HuH-7.5 (cell line): ENCODE measurements at regions not wholly inside any gene's neighbourhood (a gene's known extent, or its start where the extent isn't known, plus 50 kb on each side); places are given as distances from the start of the nearest gene placed in this dataset.
"Not testable (repeated sequence)": the region's sequence is repeated elsewhere in the genome, so short reads cannot be mapped to it uniquely, and the experiment has no call there.

Source experiments
- DNase-seq: peaks from one replicate; pipeline ENCODE4 v3.0.0; 2011; ENCODE audit warnings: low spot score

DNA sequence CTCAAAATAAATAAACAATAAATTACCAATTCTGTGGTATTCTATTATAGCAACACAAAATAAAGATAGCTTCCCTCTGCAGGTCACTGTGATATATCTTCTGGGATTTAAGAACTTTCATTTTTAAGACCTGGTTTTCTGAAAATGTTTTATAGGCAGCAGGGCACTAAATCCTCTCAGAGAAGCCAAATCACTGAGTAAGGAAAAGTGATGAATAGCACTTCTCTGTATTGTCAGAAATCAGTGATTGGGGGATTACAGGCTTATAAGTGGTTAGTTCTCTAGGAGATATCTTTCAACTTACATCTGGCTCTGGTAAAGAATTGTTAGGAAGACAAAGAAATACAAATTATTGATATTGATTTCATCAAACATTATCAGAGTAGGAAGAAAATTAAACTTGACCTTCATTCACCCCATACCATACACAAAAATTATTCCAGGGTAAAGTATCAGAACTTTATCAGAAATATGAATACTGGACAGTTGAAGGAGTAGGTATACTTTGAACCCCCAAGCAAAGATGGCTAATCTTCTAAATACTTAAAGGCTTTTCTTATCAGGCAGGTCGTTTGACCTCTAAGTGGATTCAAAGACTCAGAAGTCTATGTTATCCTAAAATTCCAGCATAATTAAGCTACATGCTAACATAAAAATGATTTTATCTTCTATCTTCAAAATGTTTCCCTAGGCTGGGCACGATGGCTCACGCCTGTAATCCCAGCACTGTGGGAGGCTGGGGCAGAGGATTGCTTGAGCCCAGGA, 81.6 kb upstream of the USP9X start:
- no peak for DNase-seq

DNA sequence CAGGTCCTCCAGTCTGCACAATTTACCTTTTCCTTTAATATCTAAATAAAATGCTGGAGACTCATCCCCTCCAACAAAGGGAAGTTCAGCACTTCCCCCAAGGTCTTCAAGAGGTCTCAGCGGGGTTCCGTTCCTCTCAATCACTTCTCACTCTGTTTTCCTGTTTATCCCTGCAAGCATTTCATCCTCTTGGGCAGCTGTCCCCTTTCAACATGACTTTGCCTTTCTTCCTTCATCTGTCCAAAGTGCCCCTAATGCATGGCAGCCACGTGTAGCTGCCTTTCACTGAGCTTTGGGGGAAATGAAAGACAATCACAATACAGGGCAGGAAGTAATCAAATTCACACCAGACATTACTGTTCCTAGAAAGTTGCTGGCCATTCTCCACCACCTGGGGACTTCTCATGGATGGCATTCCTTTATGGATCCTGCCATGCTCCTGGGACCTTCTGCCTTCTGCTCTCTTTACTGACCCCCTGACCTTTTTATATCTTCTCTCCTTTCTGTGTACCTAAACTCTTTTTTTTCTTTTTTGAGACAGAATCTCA, 79.7 kb upstream of the USP9X start:
- no peak for DNase-seq

DNA sequence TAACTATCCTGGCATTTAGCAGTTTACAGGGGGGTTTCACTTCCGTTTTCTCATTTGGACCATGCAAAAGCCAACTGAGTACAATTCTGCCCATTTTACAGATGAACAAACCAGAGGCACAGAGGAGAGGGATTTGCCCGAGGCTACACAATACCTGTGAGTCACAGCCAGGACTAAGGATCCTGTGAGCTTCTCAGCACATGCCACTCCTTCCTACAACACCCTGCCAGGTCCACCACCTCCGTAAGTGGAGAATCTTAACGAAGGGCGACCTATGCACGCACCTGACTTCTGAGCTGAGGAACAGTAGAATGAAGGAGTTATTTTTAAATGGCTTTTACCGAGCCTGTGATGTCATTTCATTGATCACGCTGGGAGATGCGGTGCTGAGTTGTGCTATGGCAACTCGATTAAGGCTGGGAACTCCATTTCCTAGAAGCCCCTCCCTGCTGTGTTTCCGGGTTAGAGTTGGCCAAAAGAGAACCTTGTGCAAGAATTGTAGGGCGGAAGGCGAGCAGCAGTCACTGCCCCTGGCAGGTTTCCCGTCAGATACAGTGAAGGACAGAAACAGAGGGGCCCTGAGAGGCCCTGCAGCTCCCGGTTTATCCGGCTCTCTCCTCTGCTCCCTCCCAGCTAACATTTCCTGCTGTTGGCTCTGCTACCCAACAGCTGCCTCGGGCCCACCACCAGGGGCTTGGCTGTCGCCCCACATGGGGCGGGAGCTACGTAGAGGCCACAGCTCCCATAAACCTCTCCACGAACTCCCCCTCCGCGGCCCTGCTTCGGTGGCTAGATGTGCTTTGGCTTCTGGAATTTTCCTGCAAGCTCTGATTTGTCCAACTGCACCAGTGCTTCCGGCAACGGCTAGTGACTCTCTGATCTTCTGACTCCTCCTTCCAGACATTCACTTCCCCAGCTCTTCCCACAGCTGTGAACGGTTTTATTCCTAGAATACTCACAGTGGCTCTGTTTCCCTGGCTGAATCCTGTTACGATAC, 75.1 kb upstream of the USP9X start:
- DNase-seq, result no peak

DNA sequence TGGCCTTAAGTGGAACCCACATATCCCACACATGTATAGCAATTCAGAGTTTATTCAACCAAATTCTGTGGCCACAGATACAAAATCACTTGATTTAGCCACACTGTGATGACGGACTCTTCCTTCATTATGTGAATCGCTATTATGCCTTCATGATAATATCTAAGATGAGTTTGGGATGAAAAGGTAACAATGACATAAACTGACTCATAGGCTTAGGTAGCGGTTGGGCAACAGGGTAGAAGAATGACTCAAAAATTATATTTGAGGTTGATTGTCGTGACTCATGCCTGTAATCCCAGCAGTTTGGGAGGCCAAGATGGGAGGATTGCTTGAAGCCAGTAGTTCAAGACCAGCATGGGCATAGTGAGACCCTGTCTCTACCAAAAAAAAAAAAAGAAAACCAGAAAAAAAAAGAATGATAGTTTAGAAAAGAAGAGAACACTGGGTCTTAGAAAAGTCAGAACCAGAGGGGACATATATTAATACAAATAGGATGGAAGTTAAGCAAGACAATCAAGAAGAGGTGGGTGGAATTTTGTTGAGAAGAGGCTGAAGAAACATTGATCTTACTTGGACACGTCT, 70.4 kb upstream of the USP9X start:
- DNase-seq, result no peak

DNA sequence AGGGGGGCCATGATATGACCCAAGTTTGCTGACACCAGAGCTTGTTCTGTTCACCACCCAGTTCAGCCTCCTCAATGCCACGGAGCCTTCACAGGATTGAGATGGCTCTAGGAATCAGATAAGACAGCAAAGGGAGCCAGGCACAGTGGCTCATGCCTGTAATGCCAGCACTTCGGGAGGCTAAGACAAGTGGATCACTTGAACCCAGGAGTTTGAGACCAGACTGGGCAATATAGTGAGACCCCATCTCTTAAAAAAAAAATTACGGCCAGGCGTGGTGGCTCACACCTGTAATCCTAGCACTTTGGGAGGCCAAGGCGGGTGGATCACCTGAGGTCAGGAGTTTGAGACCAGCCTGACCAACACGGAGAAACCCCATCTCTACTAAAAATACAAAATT, 67.5 kb upstream of the USP9X start:
- not testable (repeated sequence) for DNase-seq

DNA sequence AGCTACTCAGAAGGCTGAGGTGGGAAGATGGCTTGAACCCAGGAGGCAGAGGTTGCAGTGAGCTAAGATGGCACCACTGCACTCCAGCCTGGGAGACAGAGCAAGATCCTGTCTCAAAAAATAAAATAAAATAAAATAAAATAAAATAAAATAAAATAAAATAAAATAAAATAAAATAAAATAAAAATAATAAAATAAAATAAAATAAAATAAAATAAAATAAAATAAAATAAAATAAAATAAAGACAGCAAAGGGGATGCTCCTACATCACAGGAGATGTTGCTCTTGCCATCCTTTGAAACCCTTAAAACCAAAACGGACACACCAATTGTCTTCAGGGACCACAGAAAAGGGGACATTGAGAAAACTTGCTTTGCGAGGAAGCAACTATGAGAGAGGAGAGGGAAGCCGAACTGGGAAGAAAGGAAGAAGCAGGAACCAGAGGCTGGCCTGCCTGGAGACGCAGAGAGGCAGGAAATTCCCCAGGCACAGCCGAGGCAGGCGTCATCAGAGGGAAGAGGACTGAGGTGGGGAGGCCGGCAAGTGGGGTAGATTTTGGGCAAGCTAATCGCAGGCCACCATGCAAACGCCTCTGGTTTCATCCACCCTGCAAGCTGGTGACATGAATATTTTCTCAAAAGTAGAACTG, 66.7 kb upstream of the USP9X start:
- not testable (repeated sequence) for DNase-seq

DNA sequence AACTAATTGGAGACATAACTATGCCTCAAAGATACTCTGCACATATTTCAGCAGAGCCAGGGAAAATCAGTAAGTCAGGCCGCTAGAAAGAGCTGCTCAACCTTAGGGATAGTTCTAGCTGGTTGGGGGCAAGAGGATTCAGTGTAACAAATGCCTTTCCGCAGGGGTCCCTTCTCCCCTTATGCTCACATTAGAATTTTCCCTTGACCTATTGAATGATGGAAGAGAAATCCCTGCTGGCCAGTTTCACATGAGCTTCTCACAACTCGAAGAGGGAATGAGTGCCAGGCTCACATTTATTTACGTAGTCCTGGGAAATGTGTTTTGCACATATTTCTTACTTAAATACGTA, 66.2 kb upstream of the USP9X start:
- no peak for DNase-seq

DNA sequence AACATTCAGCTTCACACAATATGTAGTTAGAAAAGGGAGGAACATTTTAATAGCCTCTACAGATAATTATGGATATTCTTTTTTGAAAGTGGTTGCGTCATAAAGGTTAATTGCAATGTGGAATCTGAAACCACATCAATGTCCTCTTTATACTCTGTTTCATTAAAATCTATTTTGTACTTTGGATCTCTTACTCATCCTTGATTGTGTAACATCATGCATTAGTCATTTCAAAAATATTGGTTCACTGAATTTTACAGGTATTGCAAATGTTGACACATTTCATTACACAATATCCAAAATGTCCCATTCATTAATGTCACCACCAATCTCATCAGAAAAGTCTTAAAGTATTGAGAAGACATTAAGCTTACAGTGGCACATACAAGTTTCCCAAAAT, 62.7 kb upstream of the USP9X start:
- no peak for DNase-seq

DNA sequence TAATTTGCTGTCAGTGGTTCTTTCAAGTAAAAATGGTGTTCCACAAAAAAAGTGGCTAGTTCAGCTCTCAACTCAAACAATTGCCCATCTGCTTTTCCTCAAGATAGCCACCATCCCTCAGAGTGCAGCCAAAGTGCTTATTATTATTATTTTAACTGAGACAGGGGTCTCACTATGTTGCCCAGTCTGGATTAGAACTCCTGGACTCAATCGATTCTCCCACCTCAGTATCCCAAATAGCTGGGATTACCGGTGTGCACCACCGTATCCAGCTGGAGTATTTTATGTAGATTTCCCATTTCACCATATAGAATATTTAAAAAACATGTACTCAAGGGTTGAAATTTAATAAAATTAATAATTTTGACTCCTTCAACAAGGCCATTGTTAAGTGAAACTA, 62.1 kb upstream of the USP9X start:
- DNase-seq, result no peak

DNA sequence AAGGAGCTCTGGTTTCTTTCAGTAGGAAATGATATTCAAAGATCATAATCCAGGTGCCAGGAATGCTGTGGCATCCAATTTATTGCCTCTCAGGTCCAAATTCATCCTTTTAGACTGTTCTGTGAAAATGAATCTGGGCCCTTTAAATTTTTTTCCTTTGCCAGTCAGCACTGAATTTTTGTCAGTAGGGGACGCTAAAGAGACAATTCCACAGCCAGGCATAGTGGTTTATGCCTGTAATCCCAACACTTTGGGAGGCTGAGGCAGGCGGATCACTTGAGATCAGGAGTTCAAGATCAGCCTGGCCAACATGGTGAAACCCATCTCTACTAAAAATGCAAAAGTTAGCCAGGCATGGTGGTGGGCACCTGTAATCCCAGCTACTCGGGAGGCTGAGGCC, 60.9 kb upstream of the USP9X start:
- DNase-seq, result not testable (repeated sequence)

DNA sequence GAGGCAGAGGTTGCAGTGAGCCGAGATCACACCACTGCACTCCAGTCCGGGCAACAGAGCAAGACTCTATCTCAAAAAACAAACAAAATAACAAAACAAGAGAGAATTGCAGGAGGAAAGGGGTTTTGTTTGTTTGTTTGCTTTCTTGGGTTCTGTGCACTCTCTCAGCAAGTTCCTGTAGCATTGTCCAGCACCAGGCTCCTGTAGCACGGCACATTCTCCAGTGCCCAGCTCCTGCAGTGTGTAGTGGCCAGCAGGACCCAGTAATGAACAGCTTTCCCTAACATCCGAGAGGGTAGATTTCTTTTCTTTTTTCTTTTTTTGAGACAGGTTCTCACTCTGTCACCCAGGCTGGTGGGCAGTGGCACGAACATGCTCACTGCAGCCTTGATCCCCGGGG, 60.5 kb upstream of the USP9X start:
- no peak for DNase-seq

DNA sequence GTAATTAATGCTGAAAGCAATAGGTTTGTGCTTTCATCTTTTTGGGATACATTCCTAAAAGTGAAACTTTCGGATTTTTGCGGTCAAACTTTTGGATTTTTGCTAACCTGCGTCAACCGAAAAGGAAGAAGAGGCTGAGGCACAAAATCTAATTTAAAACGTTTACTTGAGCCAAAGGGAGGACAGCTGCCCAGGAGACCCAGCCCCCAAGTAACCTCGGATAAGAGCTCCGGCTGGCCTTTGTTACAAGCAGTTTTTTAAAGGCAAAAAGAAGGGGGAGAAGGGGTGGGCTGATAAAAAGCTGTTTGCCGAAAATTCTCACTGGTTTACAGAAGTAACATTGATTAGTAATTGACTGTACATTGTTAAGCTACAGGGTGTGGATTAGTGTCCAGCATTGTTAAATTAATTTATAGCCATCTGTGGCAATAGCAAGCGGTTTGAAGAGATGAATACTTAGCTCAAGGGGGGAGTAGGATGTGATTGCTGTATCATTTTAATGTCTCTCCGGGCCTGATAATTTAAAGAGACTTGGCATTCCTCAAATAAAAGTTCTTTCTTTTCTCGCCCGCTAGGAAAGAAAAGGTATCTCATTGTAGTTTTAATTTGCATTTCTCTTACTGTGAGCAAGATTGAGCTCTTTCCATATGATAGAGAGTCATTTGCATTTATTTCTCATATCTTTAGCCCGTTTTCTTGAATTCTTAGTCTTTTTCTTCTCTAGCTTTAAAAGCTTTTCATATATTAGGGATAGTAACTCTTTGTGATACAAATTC, 59.1 kb upstream of the USP9X start:
- no peak for DNase-seq

DNA sequence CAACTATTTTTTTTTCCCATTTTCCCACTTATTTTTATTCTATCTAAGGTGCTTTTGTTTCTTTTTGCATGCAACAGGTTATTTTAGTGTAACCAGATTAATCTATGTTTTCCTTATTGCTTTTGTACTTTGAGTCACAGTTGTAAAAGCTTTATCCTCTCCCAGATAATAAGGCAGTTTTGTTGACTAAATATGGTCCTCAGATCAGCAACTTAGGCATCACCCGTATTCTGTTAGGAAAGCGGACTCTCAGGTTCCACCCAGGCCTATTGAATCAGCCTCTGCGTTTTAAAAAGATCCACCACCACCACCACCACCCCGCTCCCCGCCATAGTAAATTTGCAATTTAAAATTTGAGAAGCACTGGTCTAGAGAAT, 58.6 kb upstream of the USP9X start:
- DNase-seq, result no peak

DNA sequence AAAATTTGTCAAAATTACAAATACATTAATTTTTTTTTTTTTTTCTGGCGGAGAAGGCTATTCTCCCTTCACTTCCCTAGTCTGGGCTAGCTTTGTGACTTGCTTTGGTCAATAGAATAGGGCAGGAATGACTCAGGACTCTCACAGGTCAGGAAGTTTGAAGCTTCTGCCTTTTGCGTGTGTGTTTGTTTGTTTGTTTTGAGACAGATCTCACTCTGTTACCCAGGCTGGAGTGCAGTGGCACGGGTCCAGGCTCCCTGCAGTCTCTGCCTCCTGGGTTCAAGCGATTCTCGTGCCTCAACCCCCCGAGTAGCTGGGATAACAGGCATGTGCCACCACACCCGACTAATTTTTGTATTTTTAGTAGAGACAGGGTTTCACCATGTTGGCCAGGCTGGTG, 55.9 kb upstream of the USP9X start:
- no peak for DNase-seq

DNA sequence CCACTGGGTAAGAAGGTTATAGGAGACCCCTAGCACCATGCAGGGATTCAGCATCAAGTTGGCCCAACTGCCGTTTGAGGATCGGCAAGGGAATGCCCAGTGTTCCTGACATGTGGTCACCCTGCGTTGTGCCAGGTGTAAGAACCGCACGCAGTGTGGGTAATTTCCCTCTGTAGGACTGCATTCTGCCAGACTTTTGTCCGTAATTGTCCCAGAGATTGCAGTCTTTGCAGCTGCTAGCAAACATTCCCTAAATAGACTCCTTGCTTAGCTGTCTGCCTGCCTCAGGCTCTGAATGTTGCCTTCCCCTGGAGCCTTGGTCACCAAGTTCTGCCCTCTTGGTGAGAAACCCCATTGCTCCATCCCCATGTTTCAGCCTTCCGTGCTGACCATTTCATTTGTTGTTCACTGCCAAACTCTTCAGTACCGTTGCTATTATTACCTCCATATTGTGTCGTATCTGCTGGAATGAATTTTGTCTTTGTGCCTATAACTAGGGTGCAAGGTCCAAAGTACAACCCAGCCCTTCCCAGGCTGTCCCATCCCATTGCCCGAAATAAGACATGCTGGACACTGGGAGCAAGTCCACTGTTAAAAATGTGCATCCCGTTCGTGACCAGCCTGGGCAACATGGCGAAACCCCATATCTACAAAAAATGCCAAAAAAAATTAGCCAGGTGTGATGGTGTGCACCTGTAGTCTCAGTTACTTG, 53.8 kb upstream of the USP9X start:
- DNase-seq, result no peak

DNA sequence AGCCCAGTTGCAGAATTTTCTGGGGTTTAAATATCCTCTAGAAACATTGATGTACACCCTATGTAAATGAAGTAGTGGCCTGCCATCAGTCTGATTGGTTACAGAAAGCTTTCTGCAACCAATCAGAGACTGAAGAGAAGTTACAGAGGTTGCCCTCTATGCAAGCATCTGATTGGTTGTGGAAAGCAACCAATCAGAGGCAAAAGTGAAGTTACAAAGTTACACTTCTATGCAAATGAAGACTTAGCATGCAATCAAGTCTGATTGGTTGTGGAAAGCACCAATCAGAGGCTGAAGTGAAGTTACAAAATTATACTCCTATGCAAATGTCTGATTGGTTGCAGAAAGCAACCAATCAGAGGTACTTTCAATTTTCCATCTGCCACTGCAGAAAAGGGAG, 51.9 kb upstream of the USP9X start:
- no peak for DNase-seq

DNA sequence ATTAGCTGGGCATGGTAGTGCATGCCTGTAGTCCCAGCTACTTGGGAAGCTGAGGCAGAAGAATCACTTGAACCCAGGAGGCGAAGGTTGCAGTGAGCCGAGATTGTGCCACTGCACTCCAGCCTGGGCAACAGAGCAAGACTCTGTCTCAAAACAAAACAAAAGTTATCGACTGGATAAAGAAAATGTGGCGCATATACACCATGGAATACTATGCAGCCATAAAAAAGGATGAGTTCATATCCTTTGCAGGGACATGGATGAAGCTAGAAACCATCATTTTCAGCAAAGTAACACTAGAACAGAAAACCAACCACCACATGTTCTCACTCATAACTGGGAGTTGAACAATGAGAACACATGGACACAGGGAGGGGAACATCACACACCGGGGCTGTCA, 50.3 kb upstream of the USP9X start:
- not testable (repeated sequence) for DNase-seq
